Inflammatory macrophage treated with lipopolysaccharide for 4 hours (primary cell): ENCODE measurements at regions not wholly inside any gene's neighbourhood (a gene's known extent, or its start where the extent isn't known, plus 50 kb on each side); places are given as distances from the start of the nearest gene placed in this dataset.

Experiments
- DNase-seq: peaks from one replicate; pipeline ENCODE4 v3.0.0-alpha.2; 2020

DNA sequence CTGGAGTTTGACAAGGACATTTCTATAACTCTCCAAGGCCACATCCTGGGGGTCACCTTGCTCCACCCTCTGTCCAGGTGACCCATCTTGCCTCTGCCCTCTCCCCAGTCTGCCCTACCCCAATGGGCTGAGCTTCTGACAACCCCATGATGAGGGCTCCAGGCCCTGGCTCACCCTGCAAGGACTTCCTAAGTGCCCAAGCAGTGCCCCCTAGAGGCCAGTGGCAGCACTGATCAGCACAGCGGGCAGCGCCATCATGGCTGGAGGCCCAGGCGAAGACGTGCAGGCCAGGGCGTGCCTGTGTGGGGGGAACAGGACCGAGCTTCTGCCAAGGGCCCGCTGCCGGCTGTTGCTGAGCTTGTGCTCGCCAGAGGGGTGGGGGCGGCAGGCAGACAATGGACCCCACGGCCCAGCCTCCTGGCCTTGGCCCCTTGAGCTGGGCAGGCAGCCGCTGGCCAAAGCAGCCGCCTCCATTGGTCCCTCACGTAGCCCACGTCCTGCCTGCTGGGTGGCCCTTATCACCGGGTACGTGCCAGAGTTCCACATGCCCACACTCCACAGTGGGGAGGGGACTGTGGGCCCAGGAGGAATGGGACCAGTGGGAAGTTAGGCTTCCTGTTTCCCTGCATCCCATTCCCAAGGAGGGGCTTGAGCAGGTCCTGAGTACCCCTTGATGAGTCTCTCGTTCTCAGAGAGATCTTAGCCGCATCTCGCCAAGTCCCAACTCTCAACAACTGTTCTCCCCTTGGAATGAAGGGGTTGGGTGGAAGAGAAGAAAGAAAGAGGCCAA, 64.3 kb downstream of the MRPL14 start:
- peak; percentile 57 for DNase-seq

DNA sequence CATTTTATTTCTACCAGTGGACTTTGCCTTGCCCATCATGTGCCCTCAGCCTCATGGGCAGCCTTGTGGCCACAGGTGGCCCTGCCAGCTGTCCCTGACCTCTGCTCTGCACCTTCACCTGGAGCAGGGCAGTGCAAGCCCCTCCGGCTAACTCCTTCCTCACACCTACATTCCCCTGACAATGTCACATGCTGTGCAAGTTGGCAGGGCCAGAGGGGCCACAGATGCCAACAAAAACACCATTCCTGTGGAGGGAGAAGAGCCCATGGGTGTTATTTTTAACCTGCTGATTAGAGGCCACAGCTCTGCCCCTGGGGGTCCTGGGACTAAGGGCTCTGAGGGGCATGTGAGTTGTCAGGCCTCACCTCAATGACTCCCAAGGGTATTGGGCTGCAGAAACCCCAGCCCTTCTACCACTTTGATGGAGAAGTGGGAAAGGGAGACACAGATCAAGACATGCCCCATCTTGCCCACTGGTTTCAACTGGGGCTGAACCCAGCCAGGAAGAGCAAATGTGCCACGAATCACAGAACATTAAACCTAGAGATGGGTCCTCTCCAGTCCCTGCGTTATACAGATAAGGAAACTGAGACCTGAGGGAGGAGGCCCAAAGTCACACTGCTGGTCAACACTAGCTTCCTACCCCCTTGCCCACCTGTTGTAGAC, 65.0 kb downstream of the MRPL14 start:
- no peak for DNase-seq

DNA sequence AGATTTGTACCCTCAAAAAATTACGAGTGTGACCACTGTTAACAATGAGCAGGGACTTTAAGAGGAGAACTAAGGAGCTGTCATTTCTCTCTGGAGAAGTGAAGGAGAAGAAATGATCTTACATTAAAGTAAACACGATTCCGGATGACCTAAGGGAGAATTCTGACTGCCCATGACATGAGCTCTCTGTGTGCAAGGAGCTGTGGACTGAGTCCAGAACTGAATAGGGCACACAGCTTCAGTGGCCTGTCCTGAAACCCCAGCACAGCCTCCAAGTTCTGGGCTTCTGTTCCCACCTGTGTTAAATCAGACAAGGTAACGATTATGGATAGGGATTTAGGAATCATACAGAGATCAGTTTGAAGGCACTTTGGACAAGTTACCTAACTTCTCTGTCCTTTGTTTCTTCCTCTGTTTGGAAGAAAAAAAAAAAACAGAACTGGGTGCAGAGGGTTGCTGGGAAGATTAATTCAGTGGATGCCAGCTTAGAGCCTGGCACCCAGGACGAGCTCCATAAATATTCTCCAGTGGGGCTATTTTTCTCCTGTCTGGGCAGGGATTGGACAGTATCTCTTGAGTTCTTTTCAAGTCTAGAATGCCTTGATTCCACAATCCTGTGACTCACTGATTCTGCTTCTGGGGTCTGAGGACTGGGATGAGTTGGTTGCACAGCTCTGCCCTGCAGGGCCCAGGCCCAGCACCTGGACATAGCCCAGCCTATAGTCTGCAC, 65.7 kb downstream of the MRPL14 start:
- no peak for DNase-seq

DNA sequence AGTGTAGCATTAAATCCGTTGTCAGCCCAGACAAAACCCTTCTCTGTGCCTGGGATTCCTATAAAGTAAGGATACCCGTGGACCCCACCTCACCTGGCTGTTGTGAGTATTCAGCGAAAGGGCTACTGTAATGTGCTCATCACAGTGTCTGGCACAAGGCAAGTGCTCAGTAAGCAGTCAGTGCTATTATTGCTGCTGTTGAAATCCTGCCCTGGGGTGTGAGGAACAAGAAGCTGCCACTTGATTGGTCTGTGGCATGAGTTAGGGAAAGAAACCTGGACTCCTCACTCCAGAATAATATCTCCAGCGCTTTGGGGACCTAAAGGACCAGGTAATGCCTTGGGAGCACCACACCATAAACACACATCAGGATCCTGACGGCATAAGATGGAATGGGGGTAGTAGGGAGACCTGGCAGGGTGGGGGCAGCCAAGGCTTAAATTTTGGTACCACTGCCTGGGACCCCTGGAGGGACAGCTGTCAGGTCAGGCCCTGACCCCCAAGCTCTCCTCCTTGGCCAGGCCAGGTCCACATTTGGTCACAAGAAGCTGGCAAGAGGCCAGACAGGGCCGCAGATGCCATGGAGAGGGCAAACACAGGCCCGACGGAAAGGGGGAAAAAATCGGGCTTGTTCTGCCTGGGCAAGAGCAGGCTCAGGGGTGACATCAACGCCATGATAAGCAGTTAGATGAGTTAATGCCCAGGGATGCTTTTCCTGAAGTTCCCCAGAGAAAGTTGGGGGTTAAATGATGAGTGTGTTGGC, 66.5 kb downstream of the MRPL14 start:
- peak; percentile 53 for DNase-seq

DNA sequence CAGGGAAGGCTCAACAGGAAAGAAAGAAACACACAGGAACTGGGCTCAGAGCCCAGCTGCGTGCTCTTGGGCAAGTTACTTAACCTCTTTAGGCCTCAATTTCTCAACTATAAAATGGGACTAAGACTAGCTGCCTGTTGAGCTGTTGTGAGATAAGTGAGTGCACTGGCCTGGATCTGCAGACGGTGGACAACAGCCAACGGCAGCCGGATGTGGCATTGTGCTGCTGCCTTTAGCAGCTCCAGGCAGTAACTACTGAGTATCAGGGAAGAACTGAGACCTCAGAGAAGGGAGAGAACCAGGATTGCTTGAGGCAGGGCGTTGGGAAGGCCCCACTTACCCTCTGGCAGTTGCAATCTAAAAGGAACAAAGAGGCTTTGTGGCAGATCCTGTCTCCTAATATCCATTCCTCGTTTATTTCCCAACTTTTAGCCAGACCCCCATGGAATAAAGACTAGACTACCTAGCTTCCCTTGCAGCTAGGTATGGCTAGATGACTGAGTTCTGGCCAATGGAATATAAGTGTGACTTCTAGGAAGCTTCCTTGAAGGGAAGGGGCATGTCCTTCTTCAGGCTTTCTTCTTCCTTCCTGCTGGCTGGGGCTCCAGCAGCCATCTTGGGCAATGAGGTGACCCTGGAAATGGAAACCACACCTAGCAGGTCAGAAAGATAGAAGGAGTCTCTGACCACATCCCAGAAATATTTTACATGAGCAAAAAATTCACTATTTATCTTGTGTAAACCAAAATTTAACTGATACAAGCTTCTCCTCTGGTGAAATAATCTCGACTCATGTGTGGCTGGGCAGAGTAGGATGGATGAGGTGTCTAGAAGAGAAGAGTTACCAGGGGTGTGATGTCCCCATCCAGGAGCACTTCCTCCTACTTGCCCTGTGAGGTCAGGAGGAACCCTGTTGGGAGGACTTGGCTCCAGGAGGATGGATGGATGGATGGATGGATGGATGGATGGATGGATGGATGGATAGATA, 67.6 kb downstream of the MRPL14 start:
- peak; percentile 63 for DNase-seq

DNA sequence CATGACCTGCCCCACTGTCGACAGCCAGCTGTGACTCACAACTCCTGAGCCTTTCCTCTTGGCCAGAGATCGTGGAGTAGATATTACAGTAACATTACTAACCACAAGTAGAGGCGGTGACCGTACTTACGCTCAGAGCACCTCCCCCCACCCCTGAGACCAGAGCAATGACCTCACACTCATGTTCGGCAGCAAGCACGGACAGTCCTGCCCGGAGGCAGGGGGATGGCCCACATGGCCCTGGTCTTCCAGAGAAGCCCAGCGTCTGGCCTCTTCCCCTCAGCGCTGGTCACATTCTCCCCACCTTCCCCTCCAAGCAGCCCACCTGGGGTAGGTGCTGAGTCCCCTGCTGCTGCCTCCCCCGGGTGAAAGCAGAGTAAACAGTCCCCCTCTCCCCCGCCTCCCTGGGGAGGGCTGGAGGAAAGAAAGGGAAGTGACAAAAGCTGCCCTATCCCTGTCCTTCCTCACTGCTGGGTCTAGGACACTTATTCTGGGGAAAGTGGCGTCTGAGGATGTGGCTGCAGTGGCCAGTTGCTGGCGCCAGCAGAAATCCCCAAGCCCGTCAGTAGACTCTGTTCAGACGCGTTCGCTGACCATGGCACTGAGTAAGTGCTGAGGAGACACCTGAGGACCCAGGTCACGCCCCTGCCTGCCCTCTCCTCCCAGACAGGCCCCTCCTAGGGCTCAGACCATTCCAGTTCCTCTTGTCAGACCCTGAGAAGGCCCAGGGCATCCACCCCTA, 68.5 kb downstream of the MRPL14 start:
- DNase-seq = peak; percentile 99

DNA sequence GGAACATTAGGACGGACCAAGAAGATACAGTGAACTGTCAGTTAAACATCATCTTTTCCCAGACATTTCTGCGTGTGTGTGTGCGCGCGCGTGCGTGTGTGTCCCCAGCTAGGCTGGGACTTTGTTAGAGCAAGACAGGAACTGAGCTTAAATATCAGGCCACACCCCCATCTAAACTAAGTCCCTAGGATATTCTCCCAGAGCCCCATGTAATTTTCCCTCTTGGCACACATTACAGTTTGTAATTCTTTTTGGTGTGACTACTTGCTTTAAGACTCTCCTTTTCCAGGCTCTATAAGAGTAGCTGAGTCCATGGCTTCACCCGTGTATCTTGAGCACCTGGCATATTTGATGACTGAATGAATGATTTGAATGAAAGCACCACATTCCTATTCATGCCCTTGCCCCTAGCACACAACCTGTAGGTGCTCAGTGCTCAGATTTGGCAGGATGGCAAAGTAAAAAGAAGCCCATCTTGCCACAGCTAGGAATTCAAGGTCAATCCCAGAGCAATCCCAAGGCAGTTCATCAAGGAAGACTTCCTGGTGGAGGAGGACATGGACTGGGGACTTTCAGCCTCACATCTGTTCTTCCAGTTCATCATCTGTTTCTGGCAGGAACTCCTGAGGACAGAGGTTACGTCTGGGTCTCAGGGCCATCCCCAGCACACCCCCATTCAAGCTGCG, 69.2 kb downstream of the MRPL14 start:
- no peak for DNase-seq

DNA sequence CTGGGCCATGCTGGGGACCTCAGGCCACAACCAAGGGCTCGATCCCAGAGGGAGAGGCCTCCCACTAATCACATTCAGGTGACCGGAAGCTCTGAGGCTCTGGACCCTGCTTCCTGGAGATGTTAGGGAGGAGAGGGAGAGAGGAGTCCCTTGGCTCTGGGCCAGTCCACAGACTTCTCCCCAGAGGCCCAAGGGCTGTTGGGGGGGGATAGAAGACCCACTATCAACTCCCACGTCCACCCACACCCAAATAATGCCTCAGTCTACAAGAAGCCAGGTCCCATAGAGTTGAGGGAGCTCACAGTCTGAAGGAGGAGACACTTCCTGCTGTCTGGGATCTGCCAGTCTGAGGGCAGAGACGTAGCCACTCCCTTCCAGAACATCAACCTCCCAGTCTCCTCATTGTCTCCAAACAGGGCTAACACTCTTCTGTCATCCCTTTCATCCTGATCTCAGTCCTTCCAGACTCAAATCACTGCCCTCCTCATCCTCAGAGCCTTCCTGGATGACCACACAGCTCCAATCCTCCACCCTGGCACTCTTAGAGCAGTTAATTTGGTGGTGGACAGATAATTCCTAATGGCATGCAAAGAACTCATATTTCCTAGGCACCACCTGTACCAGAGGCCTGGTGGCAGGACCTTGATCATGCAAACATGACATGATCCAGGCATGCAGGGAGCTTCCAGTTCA, 69.9 kb downstream of the MRPL14 start:
- peak; percentile 33 for DNase-seq

DNA sequence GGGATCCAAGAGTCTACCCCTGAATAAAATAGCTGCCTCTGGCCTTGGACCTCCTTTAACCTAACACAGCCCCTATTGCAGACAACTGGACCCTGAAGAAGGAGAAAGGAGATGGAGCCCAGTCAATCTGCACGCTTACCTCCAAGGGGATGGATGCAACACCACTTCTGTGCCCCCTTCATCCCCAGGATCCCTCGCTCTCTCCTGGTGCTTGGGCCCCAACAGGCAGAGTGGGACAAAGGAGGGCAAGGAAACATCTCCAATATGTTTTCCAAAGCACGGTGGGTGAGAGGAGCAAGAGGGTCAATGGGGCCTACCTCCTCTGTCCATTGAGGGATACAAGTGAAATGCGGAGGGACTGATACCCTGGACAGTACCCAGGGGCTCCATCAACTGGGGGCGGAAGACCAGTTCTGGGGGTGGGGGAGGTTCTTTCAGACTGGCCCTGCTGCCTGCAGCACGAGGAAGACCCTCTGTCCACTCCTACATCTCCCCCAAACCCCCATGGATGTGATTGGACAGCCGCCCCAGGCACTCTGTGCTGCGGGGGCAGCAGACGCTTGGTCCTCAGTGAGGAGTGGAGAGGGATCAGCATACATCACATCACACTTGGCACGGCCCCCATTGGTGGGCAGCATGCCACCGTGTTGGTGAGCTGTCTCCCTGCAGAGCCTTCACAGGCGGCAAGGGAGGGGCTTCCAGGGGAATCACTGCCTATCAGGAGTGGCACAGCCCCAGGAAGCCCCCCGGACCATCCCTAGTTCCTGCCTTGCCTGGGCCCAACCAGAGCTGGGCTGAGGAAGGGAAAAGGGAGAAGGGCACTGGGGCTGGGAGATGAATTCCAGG, 70.6 kb downstream of the MRPL14 start:
- no peak for DNase-seq

DNA sequence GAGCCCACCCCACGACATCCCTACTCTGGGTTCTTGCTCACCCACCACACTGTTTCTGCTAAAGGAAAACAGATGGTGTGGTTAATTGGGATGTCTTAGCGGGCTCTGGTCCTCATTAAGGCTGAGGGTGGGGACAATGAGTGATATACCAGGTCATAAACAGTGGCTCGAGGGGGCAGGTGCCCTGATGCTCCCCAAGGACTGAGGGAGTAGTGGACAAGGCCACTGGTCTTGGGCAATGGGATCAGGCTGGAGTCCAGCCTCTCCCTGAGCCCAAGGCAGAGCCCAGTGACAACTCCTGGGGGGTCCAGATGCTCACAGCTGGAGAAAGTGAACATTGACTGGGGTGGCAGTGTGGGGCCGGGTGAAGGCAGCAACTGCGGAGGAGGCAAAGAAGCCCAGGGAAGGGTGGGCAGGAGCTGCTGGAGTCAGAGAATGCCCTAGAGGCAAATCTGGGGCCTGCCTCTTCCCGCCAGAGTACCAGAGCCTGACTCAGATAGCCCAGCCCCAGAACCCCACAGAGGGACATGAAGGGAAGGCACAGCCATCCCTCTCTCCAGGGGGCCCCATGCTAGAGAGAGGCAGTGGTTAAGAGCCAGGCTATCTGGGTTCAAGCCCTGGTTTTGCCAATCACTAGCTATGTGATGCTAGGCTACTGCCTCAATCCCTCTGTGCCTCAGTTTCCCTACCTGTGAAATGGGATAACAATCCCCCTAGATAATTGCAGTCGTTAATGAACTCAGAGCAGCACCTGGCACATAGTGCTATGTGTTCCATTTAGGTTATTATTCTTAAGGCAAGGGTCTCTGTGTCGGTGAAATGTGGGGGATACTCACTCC, 72.3 kb downstream of the MRPL14 start:
- DNase-seq = no peak

DNA sequence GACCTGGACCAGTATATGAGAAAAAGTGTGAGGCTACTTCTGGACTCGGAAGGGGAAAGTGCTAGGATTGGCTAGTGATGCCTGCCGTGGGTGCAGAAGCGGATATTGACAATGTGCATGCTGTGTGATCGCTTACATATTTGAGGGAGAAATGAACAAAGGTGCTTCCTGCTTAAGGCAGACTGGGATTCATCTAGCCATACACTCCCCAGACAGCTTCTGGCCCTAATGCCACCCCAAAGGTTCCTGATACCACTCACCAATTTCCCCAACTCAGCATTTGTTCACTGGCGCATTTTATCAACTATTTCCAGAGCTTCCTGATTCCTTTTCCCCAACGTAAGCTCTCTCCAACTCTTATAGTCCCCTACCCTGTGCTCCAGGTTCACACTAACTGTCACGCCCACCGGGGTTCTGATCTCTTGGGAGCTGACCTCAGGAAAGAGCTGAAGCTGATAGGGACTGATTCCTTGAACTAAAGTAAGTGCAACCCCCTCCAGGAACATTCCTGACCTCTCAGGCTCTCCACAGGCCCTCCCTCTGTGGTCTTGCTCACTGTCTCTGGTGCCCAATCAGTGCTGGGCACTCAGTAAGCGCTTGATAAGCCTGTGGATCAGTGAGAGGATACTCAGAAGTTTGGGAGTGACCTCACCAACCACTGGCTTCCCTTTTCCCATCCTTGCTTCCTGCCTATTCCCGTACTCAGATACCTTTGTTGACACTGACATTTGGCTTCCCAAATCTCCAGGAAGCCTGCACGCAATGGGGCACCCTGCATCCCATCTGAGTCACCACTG, 73.3 kb downstream of the MRPL14 start:
- DNase-seq = no peak

DNA sequence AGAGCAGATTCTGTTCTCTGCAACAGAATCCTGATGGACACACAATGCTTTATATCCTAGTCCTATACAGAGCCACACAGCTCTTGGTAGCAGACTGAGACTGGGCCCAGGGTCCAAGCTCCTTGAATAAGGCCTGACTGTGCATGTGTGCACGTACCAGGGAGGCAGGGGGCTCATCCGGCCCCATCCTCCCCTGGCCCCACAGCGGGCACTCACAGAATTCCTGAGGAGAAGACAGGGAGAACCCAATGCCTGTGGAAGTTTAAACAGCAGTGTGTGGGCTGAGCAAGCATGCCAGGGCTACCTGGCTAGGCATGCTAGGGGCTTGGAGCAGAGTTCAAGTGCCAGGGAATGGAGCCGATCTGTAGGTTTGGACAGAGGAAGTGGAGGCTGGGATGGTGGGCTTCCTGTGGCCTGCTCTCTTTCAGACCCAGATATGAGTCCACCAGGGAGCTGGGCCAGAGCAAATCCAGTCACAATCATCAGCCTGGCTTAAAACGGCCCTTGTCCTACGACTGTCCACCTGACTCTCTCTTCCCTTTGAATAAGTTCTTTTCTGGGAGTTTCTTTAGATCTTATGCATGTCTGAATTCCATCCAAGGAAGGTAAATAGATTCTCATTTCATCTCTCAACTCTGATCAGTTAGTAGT, 74.0 kb downstream of the MRPL14 start:
- DNase-seq = no peak

DNA sequence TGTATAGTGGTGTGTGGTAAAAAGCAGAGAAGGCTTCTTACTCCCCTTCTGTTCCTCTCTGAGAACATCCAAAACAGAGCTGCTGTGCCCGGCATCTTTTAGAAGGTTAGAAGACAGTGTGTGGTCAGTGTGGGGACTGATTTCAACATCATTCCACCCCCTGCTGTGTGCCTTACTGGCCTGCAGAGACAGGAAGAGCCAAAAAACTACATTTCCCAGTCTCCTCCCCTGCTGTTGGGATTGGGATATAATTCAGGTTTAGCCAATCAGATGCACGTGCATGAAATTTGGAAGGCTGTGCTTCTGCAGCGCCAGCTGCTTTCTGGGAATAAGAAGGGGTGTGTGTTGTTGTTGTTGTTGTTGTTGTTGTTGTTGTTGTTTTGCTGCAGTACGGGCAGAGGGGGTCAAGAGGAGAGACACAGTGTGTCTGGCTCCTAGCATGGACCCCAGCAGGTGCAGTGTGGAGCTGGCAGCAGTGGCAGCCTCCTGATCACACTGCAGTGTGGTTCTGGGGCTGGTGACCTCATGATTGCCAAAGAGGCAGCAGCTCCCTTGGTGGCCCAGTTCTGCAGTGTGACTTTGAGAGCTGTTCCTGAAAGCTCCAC, 74.7 kb downstream of the MRPL14 start:
- DNase-seq = peak; percentile 80

DNA sequence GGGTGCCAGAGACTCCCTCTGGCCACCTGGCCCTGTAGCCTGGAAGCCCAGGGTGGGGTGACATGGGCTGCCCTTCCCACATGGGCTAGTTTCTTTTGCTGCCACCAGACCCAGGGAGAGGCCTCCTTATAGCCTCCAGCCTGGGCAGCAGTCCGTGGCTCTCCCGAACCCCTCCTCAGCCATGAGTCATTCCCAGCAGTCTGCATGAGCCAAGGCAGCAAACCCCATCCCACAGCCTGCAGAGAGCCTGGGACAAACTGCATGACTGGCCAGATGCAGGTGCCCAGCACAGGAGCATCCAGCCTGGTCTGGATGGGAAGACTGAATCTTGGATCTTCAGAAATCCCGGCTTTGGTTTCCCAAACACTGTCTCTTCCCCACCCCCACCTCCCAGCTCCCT, 75.7 kb downstream of the MRPL14 start:
- no peak for DNase-seq

DNA sequence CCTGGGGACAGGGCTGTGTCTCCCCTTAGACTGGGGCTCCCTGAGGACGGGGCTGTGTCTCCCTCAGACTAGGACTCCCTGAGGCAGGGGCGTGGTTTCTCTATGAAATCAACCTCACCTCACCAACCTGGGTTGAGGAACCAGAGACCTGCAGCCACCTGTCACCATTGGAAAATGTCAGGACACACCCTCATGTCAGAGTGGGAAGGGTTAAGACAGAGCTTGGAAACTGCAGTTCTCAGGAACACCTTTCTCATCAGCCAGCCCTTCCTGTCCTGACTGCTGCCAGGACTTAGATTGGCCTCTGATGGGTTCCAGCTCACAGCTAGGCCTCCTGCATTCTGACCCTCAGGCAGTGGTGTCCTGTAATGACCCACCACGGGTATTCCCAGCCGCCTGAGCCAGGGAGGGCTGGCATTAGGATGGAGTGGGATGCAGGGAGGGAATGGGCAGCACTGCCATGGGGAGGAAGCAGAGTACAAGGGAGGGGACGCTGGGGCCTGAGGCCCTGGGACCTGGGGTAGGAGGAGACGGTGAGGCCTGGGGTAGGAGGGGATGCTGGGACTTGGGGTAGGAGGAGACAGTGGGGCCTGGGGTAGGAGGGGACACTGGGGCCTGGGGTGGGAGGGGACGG, 76.3 kb downstream of the MRPL14 start:
- DNase-seq = no peak
